COLO668 (cell line): ENCODE measurements at regions not wholly inside any gene's neighbourhood (a gene's known extent, or its start where the extent isn't known, plus 50 kb on each side); places are given as distances from the start of the nearest gene placed in this dataset.
"Not testable (repeated sequence)": the region's sequence is repeated elsewhere in the genome, so short reads cannot be mapped to it uniquely, and the experiment has no call there.

Source experiments
- DNase-seq: peaks from one replicate; lab custom pipeline; 2025; ENCODE audit not compliant: unreplicated experiment; lab: John Stamatoyannopoulos, UW

DNA sequence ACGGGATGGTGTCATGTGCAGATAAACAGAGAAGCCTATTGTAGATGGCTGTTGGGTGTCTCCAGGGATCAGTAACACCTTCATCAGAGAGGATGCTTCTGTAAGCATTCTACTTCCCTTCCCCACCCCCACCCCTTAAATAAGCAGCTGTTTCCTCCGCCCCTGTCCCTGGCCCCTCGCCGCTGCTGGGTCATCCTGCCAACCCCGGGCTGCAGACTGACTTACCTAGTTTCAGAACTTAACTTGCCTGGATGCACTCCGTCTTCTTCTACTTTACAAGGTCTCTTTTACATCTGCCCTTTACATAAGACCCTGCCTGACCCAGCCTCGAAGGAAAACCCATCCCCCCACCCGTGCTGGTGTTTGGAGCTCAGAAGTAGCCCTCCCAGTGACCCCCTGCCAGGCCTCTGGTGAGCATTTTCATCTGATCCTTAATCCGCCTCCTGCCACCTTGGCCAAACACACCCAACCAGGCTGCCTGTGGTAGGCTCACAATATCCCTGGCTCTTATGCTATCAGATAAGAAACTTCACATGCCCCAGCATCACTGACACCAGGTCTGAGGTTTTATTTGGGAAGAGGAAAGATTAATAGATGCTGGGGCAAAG, 103.0 kb upstream of the HES1 start:
- DNase-seq, result no peak

GRCh38 chr3:194034346-194035336, 101.3 kb upstream of the HES1 start:
- no peak for DNase-seq

GRCh38 chr3:194035406-194036138, 100.4 kb upstream of the HES1 start:
- no peak for DNase-seq

- no peak for DNase-seq
Observed at GRCh38 chr3:194036842-194037241, 99.1 kb upstream of the HES1 start.

GRCh38 chr3:194038346-194038745, 97.6 kb upstream of the HES1 start:
- DNase-seq, result not testable (repeated sequence)

DNA sequence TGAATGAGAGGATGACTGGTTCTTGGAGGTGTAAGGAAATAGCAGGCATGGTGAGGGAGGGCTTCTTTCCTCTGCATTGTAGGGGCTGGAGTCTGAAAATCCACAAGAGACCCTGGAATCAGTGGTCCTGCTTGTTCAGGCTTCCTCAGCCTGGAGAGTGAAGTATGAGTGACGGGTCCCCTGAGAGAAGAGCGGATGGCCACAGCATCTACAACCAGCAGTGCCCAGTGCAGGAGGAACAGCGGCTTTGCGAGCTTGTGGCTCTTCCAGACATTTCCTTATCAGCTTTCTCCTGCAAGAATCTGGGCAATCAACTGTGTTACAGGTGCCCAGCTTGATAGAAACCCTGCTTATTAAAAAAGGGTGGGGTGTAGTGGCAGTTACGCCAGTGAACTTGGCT, 97.0 kb upstream of the HES1 start:
- DNase-seq, result no peak

DNA sequence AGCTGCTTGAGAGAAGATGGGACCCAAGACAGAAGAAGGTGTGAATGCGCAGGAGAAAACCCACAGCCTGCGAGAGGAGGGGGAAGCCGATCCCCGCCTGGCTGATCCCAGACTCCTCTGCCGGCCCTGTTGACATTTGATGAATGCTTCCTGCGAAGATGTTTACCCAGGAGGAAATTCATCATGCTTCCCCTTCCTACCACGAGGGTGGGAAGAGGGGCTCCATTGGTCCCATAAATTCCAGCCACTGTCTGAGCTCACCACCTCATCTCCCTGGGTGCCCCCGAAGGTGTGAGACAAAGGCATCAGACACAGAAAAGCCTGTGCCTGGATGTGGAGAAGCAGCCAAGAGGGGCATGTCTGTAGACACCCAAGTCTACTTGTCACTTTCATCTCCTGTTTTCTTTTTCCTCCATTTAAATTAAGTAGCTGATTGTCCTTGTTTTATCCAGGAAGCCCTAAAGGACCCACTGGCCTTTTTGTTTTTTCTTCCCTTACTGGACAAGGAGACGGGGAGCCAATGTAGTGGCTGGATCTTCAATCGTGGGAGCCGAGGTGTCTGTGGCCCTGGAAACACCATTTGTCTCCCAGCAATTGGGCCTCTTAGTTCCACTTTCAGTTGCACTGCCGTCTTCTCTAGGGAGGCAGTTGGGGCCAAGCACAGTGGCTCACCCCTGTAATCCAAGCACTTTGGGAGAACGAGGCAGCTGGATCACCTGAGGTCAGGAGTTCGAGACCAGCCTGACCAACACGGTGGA, 95.3 kb upstream of the HES1 start:
- DNase-seq, result no peak

- DNase-seq, result peak; percentile 50
Observed at GRCh38 chr3:194042927-194043326, 93.0 kb upstream of the HES1 start.

GRCh38 chr3:194043516-194043915, 92.4 kb upstream of the HES1 start:
- DNase-seq, result no peak

DNA sequence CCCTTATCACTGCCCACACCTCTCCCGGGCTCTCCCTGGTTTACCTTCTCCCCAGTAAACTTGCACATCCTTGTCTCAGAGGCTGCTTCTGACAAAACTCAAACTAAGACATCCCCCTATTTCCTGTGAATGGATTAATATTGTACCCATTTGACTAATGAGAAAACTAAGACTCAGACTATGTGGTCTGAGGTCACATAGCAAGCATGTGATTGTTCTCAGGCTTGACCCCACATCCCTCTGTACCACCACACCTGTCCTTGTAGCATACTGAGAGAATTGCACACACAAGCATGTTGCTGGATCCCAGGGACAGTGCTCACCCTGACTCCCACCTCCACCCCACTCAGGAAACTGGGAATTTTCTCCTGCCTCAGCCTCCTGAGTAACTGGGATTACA, 90.7 kb upstream of the HES1 start:
- DNase-seq, result no peak

- DNase-seq, result no peak
Observed at GRCh38 chr3:194045919-194046318, 90.0 kb upstream of the HES1 start.

DNA sequence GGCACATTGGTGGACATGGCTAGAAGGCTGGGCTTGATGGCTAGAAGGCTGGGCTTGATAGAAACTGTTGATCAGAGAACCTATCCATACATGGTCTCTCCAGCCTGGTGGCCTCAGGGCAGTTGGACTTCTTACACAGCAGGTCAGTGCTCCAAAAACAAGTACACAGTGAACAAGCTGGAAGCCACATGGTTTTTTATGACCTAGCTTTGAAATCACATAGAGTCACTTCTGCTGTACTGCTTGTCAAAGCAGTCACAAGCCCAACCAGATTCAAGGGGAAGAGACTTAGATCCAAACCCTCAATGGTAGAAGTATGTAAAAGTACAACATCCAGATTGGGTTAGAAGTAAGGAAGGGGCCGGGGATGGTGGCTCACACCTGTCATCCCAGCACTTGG, 89.4 kb upstream of the HES1 start:
- no peak for DNase-seq

DNA sequence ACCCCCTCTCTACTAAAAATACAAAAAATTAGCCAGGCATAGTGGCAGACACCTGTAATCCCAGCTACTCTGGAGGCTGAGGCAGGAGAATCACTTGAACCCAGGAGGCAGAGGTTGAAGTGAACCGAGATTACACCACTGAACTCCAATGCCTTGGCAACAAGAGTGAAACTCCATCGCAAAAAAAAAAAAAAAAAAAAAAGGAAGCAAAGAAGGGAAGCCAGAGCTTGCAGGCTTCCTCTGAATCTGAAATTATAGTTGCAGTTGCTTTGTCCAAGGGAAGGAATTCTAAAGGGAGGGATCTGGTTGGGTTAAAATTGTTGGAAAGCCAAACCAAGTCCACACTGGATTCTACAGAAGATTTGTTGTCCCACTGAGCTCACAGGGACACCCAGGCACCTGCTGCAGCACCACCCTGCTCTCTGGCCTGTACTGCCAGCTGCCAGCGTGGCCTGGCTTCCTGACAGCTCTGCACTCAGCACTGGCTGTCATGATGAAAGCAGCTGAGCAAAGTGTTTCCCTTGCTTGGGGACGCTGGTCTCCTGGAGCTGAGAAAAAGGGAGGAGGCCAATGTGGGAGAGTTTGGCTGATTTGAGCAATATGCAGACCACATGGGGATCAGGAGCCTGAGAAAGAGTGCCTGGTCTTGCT, 88.8 kb upstream of the HES1 start:
- peak; percentile 68 for DNase-seq

DNA sequence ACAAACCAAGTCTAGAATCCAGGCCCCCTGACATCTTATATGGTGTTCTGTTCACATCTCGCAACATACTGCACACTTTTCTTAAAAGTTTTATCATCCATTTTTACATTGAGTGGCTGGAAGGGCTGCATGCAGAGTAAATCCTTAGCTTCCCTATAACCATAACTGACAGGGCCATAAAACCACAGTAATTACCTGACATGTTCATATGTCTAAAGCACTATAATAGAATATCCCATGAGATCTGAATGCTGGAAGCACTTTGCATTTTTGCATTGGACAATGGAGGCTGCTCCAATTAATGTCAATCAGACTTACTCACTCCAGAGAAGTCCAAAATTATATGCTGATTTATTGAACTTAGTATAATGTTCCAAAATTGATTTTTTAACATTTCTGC, 86.6 kb upstream of the HES1 start:
- no peak for DNase-seq

DNA sequence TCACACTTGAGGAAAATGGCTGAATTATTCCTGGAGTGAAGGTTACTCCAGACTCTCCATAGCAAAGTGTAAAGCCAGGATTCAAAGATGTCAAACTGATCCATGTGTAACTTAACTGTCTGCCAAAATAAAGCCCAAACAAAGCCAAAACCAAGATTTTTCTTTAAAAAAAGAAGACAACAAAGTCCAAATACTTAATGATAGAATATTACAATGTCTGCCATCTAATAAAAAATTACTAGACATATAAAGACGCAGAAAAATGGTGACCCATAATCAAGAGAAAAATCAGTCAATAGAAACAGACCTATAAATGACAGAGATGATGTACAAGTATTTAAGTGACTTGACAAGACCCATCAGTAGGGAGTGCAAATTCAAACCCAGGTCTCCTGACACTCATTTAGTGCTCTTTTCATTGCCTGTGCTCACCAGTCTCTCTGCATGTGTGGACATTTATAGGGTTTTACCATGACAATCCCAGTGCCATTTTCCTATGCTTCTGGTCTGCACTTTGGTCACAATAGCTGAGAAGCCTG, 85.1 kb upstream of the HES1 start:
- DNase-seq, result no peak

GRCh38 chr3:194051366-194052149, 84.4 kb upstream of the HES1 start:
- DNase-seq, result no peak

DNA sequence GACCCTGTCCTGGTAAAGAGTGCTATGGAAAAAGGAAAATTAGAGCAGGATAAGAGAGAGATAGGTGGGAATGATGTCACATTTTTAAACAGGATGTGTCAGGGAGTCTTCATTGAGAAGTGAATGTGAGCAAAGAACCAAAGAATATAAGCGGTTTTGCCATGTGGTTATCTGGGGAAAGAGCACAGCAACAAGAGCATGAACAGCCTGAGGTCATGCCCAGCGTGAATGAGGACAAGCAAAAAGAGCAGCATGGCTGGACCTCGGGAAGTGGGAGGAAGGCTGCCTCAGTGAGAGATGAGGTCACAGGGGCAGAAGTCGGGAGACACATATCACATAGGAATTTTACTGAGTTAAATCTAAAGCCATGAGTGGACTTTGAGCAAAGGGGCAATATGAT, 82.8 kb upstream of the HES1 start:
- DNase-seq, result no peak

DNA sequence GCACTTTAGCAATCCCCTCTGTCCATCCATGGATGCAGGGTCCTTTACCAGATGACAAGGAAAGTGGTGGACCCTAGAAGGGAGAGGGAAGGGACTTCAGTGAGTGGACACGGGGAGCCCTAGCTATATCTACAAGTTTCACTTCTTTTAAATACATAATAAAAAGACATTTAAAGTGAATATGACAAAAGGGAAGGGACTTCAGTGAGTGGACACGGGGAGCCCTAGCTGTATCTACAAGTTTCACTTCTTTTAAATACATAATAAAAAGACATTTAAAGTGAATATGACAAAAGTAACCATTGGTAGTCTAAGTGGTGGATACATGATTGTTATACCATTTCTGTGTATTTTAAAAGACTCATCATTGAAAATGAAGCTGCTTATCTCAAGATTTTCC, 81.9 kb upstream of the HES1 start:
- DNase-seq, result no peak

GRCh38 chr3:194054540-194054939, 81.4 kb upstream of the HES1 start:
- DNase-seq, result no peak
